ENCODE measurements at regions not wholly inside any gene's neighbourhood (a gene's known extent, or its start where the extent isn't known, plus 50 kb on each side); places are given as distances from the start of the nearest gene placed in this dataset.

DNA sequence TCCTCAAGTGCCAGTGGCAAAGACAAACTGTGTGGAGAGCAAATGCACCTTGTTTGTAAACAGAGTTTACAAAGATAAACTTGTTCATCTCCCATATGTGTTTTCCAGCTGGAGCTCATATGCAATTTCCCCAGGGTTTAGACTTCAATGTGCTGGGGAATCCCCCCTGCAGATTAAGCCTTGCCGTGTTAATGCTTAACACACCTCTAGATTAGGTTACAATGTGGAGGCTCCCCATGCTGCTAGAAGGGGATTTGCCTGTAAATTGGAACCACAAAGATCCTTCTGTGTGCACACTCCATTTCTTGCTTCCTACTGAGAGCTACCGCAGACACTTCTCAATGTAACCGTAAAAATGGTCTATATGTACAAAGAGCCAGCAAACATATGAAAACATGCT is 263.1 kb downstream of the TBX18 start:
- BruUV-seq (replicated peaks), result no TSS peak
- FAIRE-seq, result no peak
- Histone ChIP-seq H3K79me2 (ENCODE audit: control insufficient read depth, insufficient read depth, low read length) (no peaks in the 10 kb centered on the region), H3K27me3 (ENCODE audit: control insufficient read depth in 2 of 2, insufficient read depth in 2 of 2, low read length in 2 of 2) (no peaks in the 10 kb centered on the region), H3K9me3 (replicated peaks; ENCODE audit: control insufficient read depth, insufficient read depth, low read length) (no peaks in the 10 kb centered on the region), H2AFZ (ENCODE audit: low read depth, low read length) (no peak overlapping the region), H3K4me1 (ENCODE audit: control insufficient read depth, extremely low read depth, insufficient read depth, low read length) (no peaks in the 10 kb centered on the region), H3K4me3 (replicated peaks in 1 of 3; ENCODE audit: insufficient read depth in 1 of 3, low read depth in 1 of 3, low read length in 3 of 3) (no peak overlapping the region), H3K9me1 (replicated peaks; ENCODE audit: control insufficient read depth, extremely low read depth, insufficient read depth, low read length) (no peaks in the 10 kb centered on the region), H3K27ac (ENCODE audit: insufficient read depth, low read depth, low read length) (no peak overlapping the region), H3K9ac (replicated peaks; ENCODE audit: extremely low read depth, insufficient read depth, low read length) (no peak overlapping the region), H4K20me1 (replicated peaks; ENCODE audit: control insufficient read depth, extremely low read depth, insufficient read depth, low read length) (no peaks in the 10 kb centered on the region), H3K36me3 (ENCODE audit: control insufficient read depth in 2 of 2, extremely low read depth in 1 of 2, insufficient read depth in 2 of 2, low read length in 2 of 2) (no peaks in the 10 kb centered on the region), H3K4me2 (ENCODE audit: insufficient read depth, low read length) (no peak overlapping the region)
- ChIA-PET POLR2A (no interaction called here), CTCF (interaction anchor here (1.5 kb wide), 1 partner anchor 11 kb away, joined by 5 read pairs; no protein-coding TSS in a partner anchor)
- intact Hi-C loops (cut with micrococcal nuclease) (no loop called here), dilution Hi-C loops (cut with MboI; ENCODE audit: extremely low pct_ligation_motif_present, low sequenced_read_pairs) (no loop called here)
- no peak for DNase-seq (ENCODE audit: low read depth, low spot score)
- no peak for TF ChIP-seq EZH2 (IDR thresholded peaks at IDR 0.05; ENCODE audit: borderline replicate concordance, low read depth, low read length, severe bottlenecking)
- TF ChIP-seq JUN (IDR thresholded peaks at IDR 0.05; ENCODE audit: borderline replicate concordance, insufficient read depth, insufficient read length, low read depth), result no peak
- no peak for TF ChIP-seq MYC (IDR thresholded peaks at IDR 0.05; ENCODE audit: low read depth, low read length)
- no peak for TF ChIP-seq GATA2 (IDR thresholded peaks at IDR 0.05; ENCODE audit: insufficient read depth, insufficient read length, low read depth, low read length)
- TF ChIP-seq, protein P1, sequence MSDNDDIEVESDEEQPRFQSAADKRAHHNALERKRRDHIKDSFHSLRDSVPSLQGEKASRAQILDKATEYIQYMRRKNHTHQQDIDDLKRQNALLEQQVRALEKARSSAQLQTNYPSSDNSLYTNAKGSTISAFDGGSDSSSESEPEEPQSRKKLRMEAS (IDR thresholded peaks at IDR 0.05; ENCODE audit: insufficient read depth, insufficient read length), result no peak
- TF ChIP-seq FOS (IDR thresholded peaks at IDR 0.05; ENCODE audit: borderline replicate concordance, insufficient read depth, low read length), result no peak
- TF ChIP-seq POLR2AphosphoS5 (IDR thresholded peaks at IDR 0.05; ENCODE audit: insufficient read depth, low read depth, low read length), result no peak
- TF ChIP-seq, protein P2, sequence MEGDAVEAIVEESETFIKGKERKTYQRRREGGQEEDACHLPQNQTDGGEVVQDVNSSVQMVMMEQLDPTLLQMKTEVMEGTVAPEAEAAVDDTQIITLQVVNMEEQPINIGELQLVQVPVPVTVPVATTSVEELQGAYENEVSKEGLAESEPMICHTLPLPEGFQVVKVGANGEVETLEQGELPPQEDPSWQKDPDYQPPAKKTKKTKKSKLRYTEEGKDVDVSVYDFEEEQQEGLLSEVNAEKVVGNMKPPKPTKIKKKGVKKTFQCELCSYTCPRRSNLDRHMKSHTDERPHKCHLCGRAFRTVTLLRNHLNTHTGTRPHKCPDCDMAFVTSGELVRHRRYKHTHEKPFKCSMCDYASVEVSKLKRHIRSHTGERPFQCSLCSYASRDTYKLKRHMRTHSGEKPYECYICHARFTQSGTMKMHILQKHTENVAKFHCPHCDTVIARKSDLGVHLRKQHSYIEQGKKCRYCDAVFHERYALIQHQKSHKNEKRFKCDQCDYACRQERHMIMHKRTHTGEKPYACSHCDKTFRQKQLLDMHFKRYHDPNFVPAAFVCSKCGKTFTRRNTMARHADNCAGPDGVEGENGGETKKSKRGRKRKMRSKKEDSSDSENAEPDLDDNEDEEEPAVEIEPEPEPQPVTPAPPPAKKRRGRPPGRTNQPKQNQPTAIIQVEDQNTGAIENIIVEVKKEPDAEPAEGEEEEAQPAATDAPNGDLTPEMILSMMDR (IDR thresholded peaks at IDR 0.05; ENCODE audit: extremely low read depth in 1 of 2, insufficient read depth in 1 of 2, low read depth in 1 of 2, low read length in 2 of 2), result no peak
- TF ChIP-seq POLR2A (IDR thresholded peaks at IDR 0.05; ENCODE audit: low read depth, low read length), result no peak
